A673 (cell line): ENCODE measurements at regions not wholly inside any gene's neighbourhood (a gene's known extent, or its start where the extent isn't known, plus 50 kb on each side); places are given as distances from the start of the nearest gene placed in this dataset.

Experiments used
- BruUV-seq: library from RNA; stranded (reverse); fragments of 400-500 nt; replicated peaks from 2 replicates; lab custom pipeline; 2021; lab: Mats Ljungman, UMichigan
- CTCF ChIA-PET: fragments of 300-600 bp; sonication (Branson Sonifier 250); formaldehyde crosslinking; loops from one replicate; lab custom pipeline; 2022; ENCODE audit warnings: antibody characterized with exemption; lab: Charles Lee
- POLR2A ChIA-PET: fragments of 300-600 bp; sonication (Branson Sonifier 250); formaldehyde crosslinking; loops from one replicate; lab custom pipeline; 2022; ENCODE audit warnings: antibody characterized with exemption; ENCODE audit not compliant: low non-redundant PET; lab: Charles Lee
- DNase-seq: peaks from one replicate; pipeline ENCODE4 v3.0.0-alpha.2; 2015; ENCODE audit warnings: low spot score
- H3K27ac ChIP-seq: fragments of 200-600 bp; sonication (generic); 2 replicates; pipeline ENCODE4 v1.5.1; 2016; ENCODE audit warnings: mixed run types, low read depth, mild to moderate bottlenecking, mixed read lengths, antibody characterized with exemption, low read length; ENCODE audit not compliant: poor library complexity, severe bottlenecking
- H3K27me3 ChIP-seq: fragments of 200-600 bp; sonication (generic); replicated peaks from 2 replicates; pipeline ENCODE4 v1.6.1; 2017; ENCODE audit warnings: mixed run types, low read depth, mild to moderate bottlenecking, mixed read lengths, antibody characterized with exemption, low read length; ENCODE audit not compliant: insufficient read depth, poor library complexity
- H3K36me3 ChIP-seq: fragments of 200-600 bp; sonication (generic); 2 replicates; pipeline ENCODE4 v1.6.1; 2016; ENCODE audit warnings: mixed run types, mild to moderate bottlenecking, mixed read lengths, antibody characterized with exemption, low read length; ENCODE audit not compliant: insufficient read depth, poor library complexity, severe bottlenecking
- H3K4me1 ChIP-seq: fragments of 200-600 bp; sonication (generic); 2 replicates; pipeline ENCODE4 v1.6.1; 2017; ENCODE audit warnings: mixed run types, mild to moderate bottlenecking, mixed read lengths, antibody characterized with exemption, low read length; ENCODE audit not compliant: insufficient read depth, poor library complexity, severe bottlenecking
- H3K4me3 ChIP-seq: fragments of 200-600 bp; sonication (generic); 2 replicates; pipeline ENCODE4 v1.5.1; 2016; ENCODE audit warnings: low read depth, mixed run types, mild to moderate bottlenecking, mixed read lengths, low read length; ENCODE audit not compliant: poor library complexity, severe bottlenecking
- H3K9me3 ChIP-seq: fragments of 200-600 bp; sonication (generic); 2 replicates; pipeline ENCODE4 v1.6.1; 2016; ENCODE audit warnings: mixed run types, low read depth, mild to moderate bottlenecking, mixed read lengths, antibody characterized with exemption, low read length; ENCODE audit not compliant: poor library complexity, severe bottlenecking
- EZH2 ChIP-seq: fragments of 200-600 bp; sonication (generic); IDR thresholded peaks from 2 replicates; pipeline ENCODE4 v1.6.1; 2017; ENCODE audit warnings: borderline replicate concordance, low read depth, mild to moderate bottlenecking, mixed read lengths, antibody characterized with exemption, low read length; ENCODE audit not compliant: poor library complexity, severe bottlenecking
- intact Hi-C: fragments of 100-400 bp; cut with micrococcal nuclease; formaldehyde crosslinking; loops from one replicate; pipeline ENCODE4 v1.10.0; 2022; ENCODE audit not compliant: unreplicated experiment
- TF ChIP-seq, protein P1 (sequence below): fragments of 300-800, 200-600 bp; sonication (generic); conservative IDR thresholded peaks from 2 replicates; pipeline ENCODE4 v1.5.1; 2017; ENCODE audit warnings: low read depth, mild to moderate bottlenecking, antibody characterized with exemption, low read length, moderate library complexity, mixed read lengths

GRCh38 chr4:156248917-156249316 is 295.3 kb upstream of the CTSO start:
- no peaks in the 10 kb centered on the region for H3K9me3 ChIP-seq
- CTCF ChIA-PET: no interaction called here
- H3K4me3 ChIP-seq: no peak overlapping the region
- DNase-seq: no peak
- no peaks in the 10 kb centered on the region for H3K36me3 ChIP-seq
- H3K27ac ChIP-seq: no peak overlapping the region
- POLR2A ChIA-PET: no interaction called here
- TF ChIP-seq, protein P1, sequence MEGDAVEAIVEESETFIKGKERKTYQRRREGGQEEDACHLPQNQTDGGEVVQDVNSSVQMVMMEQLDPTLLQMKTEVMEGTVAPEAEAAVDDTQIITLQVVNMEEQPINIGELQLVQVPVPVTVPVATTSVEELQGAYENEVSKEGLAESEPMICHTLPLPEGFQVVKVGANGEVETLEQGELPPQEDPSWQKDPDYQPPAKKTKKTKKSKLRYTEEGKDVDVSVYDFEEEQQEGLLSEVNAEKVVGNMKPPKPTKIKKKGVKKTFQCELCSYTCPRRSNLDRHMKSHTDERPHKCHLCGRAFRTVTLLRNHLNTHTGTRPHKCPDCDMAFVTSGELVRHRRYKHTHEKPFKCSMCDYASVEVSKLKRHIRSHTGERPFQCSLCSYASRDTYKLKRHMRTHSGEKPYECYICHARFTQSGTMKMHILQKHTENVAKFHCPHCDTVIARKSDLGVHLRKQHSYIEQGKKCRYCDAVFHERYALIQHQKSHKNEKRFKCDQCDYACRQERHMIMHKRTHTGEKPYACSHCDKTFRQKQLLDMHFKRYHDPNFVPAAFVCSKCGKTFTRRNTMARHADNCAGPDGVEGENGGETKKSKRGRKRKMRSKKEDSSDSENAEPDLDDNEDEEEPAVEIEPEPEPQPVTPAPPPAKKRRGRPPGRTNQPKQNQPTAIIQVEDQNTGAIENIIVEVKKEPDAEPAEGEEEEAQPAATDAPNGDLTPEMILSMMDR: no peak
- no peak for TF ChIP-seq EZH2
- H3K4me1 ChIP-seq: no peaks in the 10 kb centered on the region
- no TSS peak for BruUV-seq
- no peaks in the 10 kb centered on the region for H3K27me3 ChIP-seq
- intact Hi-C loops: no loop called here

- POLR2A ChIA-PET: no interaction called here
Observed at GRCh38 chr4:156247470-156247869, 293.8 kb upstream of the CTSO start.

DNA sequence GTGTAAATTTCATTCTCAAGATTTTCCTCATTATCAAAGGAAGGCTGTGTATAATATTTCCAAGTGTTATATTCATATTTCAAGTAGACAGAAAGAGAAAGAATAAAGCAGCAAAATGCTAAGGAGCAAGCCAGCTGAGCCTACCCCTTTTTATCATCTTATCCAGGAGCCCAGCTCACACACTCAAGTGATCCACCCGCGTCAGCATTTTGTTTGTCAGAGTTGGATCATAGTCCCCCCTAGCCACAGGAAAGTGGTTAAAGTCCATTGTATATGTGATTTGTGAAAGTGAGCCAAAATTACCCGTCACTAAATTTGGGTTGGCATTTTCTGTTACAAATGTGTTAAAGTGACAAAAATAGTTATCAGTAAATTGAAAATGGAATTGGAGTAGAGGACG is 289.3 kb upstream of the CTSO start:
- no TSS peak for BruUV-seq

More at GRCh38 chr4:156247470-156247869, 293.8 kb upstream of the CTSO start:
- H3K36me3 ChIP-seq: no peaks in the 10 kb centered on the region
- BruUV-seq: no TSS peak
- H3K9me3 ChIP-seq: no peaks in the 10 kb centered on the region
- H3K27me3 ChIP-seq: no peaks in the 10 kb centered on the region
- H3K4me3 ChIP-seq: no peak overlapping the region
- H3K27ac ChIP-seq: no peak overlapping the region
- no peak for DNase-seq
- intact Hi-C loops: no loop called here
- no peak for TF ChIP-seq EZH2
- TF ChIP-seq, protein P1: no peak
- no peaks in the 10 kb centered on the region for H3K4me1 ChIP-seq
- CTCF ChIA-PET: no interaction called here

More for the DNA sequence above, 289.3 kb upstream of the CTSO start:
- Histone ChIP-seq H3K27me3 (no peaks in the 10 kb centered on the region), H3K9me3 (no peaks in the 10 kb centered on the region), H3K4me1 (no peaks in the 10 kb centered on the region), H3K27ac (no peak overlapping the region), H3K4me3 (no peak overlapping the region), H3K36me3 (no peaks in the 10 kb centered on the region)
- DNase-seq: no peak
- intact Hi-C loops: no loop called here
- CTCF ChIA-PET: no interaction called here
- POLR2A ChIA-PET: no interaction called here
- TF ChIP-seq, protein P1: no peak
- no peak for TF ChIP-seq EZH2
